Activated CD4-positive, alpha-beta T cell treated with anti-CD3 and anti-CD28 coated beads for 36 hours (primary cell): ENCODE measurements at regions not wholly inside any gene's neighbourhood (a gene's known extent, or its start where the extent isn't known, plus 50 kb on each side); places are given as distances from the start of the nearest gene placed in this dataset.

ENCODE experiments used
- ATAC-seq: fragments of 200-7000 bp; cut with Tn5 transposase; one replicate; pipeline ENCODE4 v1.10.0; 2021; ENCODE audit warnings: mild to moderate bottlenecking, moderate library complexity
- CTCF ChIA-PET: fragments of 350-600 bp; sonication (Branson Sonifier 250); formaldehyde crosslinking; loops from one replicate; lab custom pipeline; 2021; ENCODE audit warnings: antibody characterized with exemption; lab: Charles Lee
- POLR2A ChIA-PET: fragments of 350-600 bp; sonication (Branson Sonifier 250); formaldehyde crosslinking; loops from one replicate; lab custom pipeline; 2021; ENCODE audit warnings: antibody characterized with exemption, inconsistent platforms; lab: Charles Lee
- DNase-seq: peaks from one replicate; pipeline ENCODE4 v3.0.0-alpha.2; 2020
- H3K27ac Mint-ChIP-seq: one replicate; pipeline ENCODE4 v1.8.0; 2021; ENCODE audit warnings: mixed read lengths
- H3K27me3 Mint-ChIP-seq: one replicate; pipeline ENCODE4 v1.8.0; 2021; ENCODE audit warnings: mixed read lengths
- H3K36me3 Mint-ChIP-seq: one replicate; pipeline ENCODE4 v1.8.0; 2021; ENCODE audit warnings: low read depth, mixed read lengths
- H3K4me1 Mint-ChIP-seq: one replicate; pipeline ENCODE4 v1.8.0; 2021; ENCODE audit warnings: mixed read lengths
- H3K4me3 Mint-ChIP-seq: one replicate; pipeline ENCODE4 v1.8.0; 2021; ENCODE audit warnings: mild to moderate bottlenecking, moderate library complexity, mixed read lengths
- H3K9me3 Mint-ChIP-seq: one replicate; pipeline ENCODE4 v1.8.0; 2021; ENCODE audit warnings: low read depth, mixed read lengths
- intact Hi-C, 2 experiments: fragments of 100-400 bp; cut with DNase I in 1 of 2; cut with micrococcal nuclease in 1 of 2; formaldehyde crosslinking; loops; one replicate each; pipeline versions ENCODE4 v1.14.2 to v1.15.1; 2022 to 2024; cut with DNase I, micrococcal nuclease

GRCh38 chr1:81406292-81406999 is 394.3 kb upstream of the ADGRL2 start:
- Mint-ChIP-seq H3K4me3 (no peak overlapping the region), H3K36me3 (no peaks in the 10 kb centered on the region), H3K27ac (no peak overlapping the region), H3K4me1 (no peaks in the 10 kb centered on the region), H3K27me3 (no peaks in the 10 kb centered on the region), H3K9me3 (peaks cover 2% of the 10 kb centered on the region)
- ATAC-seq (no peak), DNase-seq (no peak)
- POLR2A ChIA-PET = no interaction called here
- intact Hi-C loops = no loop called here
- CTCF ChIA-PET = no interaction called here

GRCh38 chr1:81398041-81398440 is 402.7 kb upstream of the ADGRL2 start:
- H3K36me3 Mint-ChIP-seq = no peaks in the 10 kb centered on the region
- H3K9me3 Mint-ChIP-seq = peaks cover 20% of the 10 kb centered on the region
- H3K27ac Mint-ChIP-seq = no peak overlapping the region
- CTCF ChIA-PET = no interaction called here
- H3K27me3 Mint-ChIP-seq = no peaks in the 10 kb centered on the region
- POLR2A ChIA-PET = no interaction called here
- intact Hi-C loops = no loop called here
- H3K4me1 Mint-ChIP-seq = no peaks in the 10 kb centered on the region
- no peak overlapping the region for H3K4me3 Mint-ChIP-seq
- ATAC-seq (no peak), DNase-seq (no peak)

- Mint-ChIP-seq H3K9me3 (peaks cover 4% of the 10 kb centered on the region), H3K4me3 (no peak overlapping the region), H3K27me3 (no peaks in the 10 kb centered on the region), H3K27ac (no peak overlapping the region), H3K4me1 (no peaks in the 10 kb centered on the region), H3K36me3 (no peaks in the 10 kb centered on the region)
- CTCF ChIA-PET = no interaction called here
- intact Hi-C loops = no loop called here
- no peak for DNase-seq
- POLR2A ChIA-PET = no interaction called here
- ATAC-seq = no peak
These were observed 408.1 kb upstream of the ADGRL2 start for GRCh38 chr1:81392526-81393226.

- H3K27ac Mint-ChIP-seq = no peak overlapping the region
- no peak for DNase-seq
- no peak for ATAC-seq
- intact Hi-C loops = no loop called here
- H3K36me3 Mint-ChIP-seq = no peaks in the 10 kb centered on the region
- ChIA-PET CTCF (no interaction called here), POLR2A (no interaction called here)
- H3K4me3 Mint-ChIP-seq = no peak overlapping the region
- peaks cover 4% of the 10 kb centered on the region for H3K9me3 Mint-ChIP-seq
- H3K4me1 Mint-ChIP-seq = no peaks in the 10 kb centered on the region
- no peaks in the 10 kb centered on the region for H3K27me3 Mint-ChIP-seq
These were observed 409.5 kb upstream of the ADGRL2 start for GRCh38 chr1:81391125-81391828.

- ChIA-PET CTCF (no interaction called here), POLR2A (no interaction called here)
- H3K27me3 Mint-ChIP-seq = no peaks in the 10 kb centered on the region
- no peak overlapping the region for H3K27ac Mint-ChIP-seq
- ATAC-seq (no peak), DNase-seq (no peak)
- intact Hi-C loops = no loop called here
- H3K4me3 Mint-ChIP-seq = no peak overlapping the region
- peaks cover 2% of the 10 kb centered on the region for H3K9me3 Mint-ChIP-seq
- H3K36me3 Mint-ChIP-seq = no peaks in the 10 kb centered on the region
- no peaks in the 10 kb centered on the region for H3K4me1 Mint-ChIP-seq
These were observed 412.3 kb upstream of the ADGRL2 start for GRCh38 chr1:81388435-81388834.

GRCh38 chr1:81387446-81387845 is 413.3 kb upstream of the ADGRL2 start:
- intact Hi-C loops = no loop called here
- ATAC-seq (no peak), DNase-seq (no peak)
- no peaks in the 10 kb centered on the region for H3K4me1 Mint-ChIP-seq
- H3K4me3 Mint-ChIP-seq = no peak overlapping the region
- H3K27me3 Mint-ChIP-seq = no peaks in the 10 kb centered on the region
- H3K36me3 Mint-ChIP-seq = no peaks in the 10 kb centered on the region
- no peak overlapping the region for H3K27ac Mint-ChIP-seq
- POLR2A ChIA-PET = no interaction called here
- CTCF ChIA-PET = no interaction called here
- H3K9me3 Mint-ChIP-seq = peaks cover 2% of the 10 kb centered on the region

GRCh38 chr1:81382561-81382960 is 418.2 kb upstream of the ADGRL2 start:
- ATAC-seq = no peak

GRCh38 chr1:81381881-81382280 is 418.9 kb upstream of the ADGRL2 start:
- ChIA-PET POLR2A (no interaction called here), CTCF (no interaction called here)
- peaks cover 4% of the 10 kb centered on the region for H3K9me3 Mint-ChIP-seq
- H3K36me3 Mint-ChIP-seq = no peaks in the 10 kb centered on the region
- ATAC-seq (no peak), DNase-seq (no peak)
- no peak overlapping the region for H3K27ac Mint-ChIP-seq
- H3K27me3 Mint-ChIP-seq = no peaks in the 10 kb centered on the region
- intact Hi-C loops = no loop called here
- no peak overlapping the region for H3K4me3 Mint-ChIP-seq
- no peaks in the 10 kb centered on the region for H3K4me1 Mint-ChIP-seq

More at GRCh38 chr1:81382561-81382960, 418.2 kb upstream of the ADGRL2 start:
- peaks cover 4% of the 10 kb centered on the region for H3K9me3 Mint-ChIP-seq
- H3K36me3 Mint-ChIP-seq = no peaks in the 10 kb centered on the region
- DNase-seq = no peak
- CTCF ChIA-PET = no interaction called here
- H3K27me3 Mint-ChIP-seq = no peaks in the 10 kb centered on the region
- H3K4me1 Mint-ChIP-seq = no peaks in the 10 kb centered on the region
- intact Hi-C loops = no loop called here
- H3K4me3 Mint-ChIP-seq = no peak overlapping the region
- H3K27ac Mint-ChIP-seq = no peak overlapping the region
- POLR2A ChIA-PET = no interaction called here

- no peak for DNase-seq
- Mint-ChIP-seq H3K4me3 (no peak overlapping the region), H3K4me1 (no peaks in the 10 kb centered on the region), H3K9me3 (peaks cover 4% of the 10 kb centered on the region), H3K27me3 (no peaks in the 10 kb centered on the region), H3K27ac (no peak overlapping the region), H3K36me3 (no peaks in the 10 kb centered on the region)
- ChIA-PET CTCF (no interaction called here), POLR2A (no interaction called here)
- intact Hi-C loops = no loop called here
- no peak for ATAC-seq
These were observed 420.3 kb upstream of the ADGRL2 start for GRCh38 chr1:81380436-81380835.

- no peaks in the 10 kb centered on the region for H3K36me3 Mint-ChIP-seq
- ATAC-seq = no peak
- ChIA-PET CTCF (no interaction called here), POLR2A (no interaction called here)
- DNase-seq = no peak
- no peak overlapping the region for H3K4me3 Mint-ChIP-seq
- intact Hi-C loops = no loop called here
- H3K27me3 Mint-ChIP-seq = no peaks in the 10 kb centered on the region
- no peak overlapping the region for H3K27ac Mint-ChIP-seq
- H3K4me1 Mint-ChIP-seq = no peaks in the 10 kb centered on the region
- H3K9me3 Mint-ChIP-seq = peaks cover 4% of the 10 kb centered on the region
These were observed 421.3 kb upstream of the ADGRL2 start for GRCh38 chr1:81379430-81379829.

- H3K27ac Mint-ChIP-seq = no peak overlapping the region
- DNase-seq = no peak
These were observed 423.3 kb upstream of the ADGRL2 start for GRCh38 chr1:81377406-81377805.

More at GRCh38 chr1:81377406-81377805, 423.3 kb upstream of the ADGRL2 start:
- intact Hi-C loops = no loop called here
- no peaks in the 10 kb centered on the region for H3K4me1 Mint-ChIP-seq
- ChIA-PET POLR2A (no interaction called here), CTCF (no interaction called here)
- no peak overlapping the region for H3K4me3 Mint-ChIP-seq
- peaks cover 7% of the 10 kb centered on the region for H3K9me3 Mint-ChIP-seq
- no peaks in the 10 kb centered on the region for H3K36me3 Mint-ChIP-seq
- no peak for ATAC-seq
- no peaks in the 10 kb centered on the region for H3K27me3 Mint-ChIP-seq
